GM19463 (cell line): ENCODE measurements at regions not wholly inside any gene's neighbourhood (a gene's known extent, or its start where the extent isn't known, plus 50 kb on each side); places are given as distances from the start of the nearest gene placed in this dataset.

Source experiments
- ATAC-seq: cut with Tn5 transposase; IDR thresholded peaks from one replicate; pipeline ENCODE4 v1.9.1; 2021; ENCODE audit warnings: mild to moderate bottlenecking, moderate library complexity; ENCODE audit not compliant: unreplicated experiment

DNA sequence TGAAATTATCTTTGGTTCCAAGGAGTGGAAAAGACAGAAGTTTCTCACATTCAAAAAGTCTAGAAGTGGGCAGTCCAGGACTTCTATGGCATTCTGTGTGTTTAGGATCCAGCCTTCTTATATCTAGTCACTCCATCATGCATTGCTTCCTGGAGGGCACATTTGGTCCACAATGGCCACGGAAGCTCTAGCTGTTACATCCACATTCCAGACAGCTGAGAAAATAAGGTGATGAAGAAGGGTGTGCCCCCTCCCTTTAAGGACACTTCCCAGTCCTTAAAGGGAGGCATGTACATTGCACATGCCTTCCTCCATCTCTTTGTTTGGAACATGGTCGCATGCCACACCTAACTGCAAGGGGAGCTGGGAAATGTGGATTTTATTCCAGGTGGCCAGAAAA lies 59.9 kb upstream of the BZW1 start:
- ATAC-seq: no peak

DNA sequence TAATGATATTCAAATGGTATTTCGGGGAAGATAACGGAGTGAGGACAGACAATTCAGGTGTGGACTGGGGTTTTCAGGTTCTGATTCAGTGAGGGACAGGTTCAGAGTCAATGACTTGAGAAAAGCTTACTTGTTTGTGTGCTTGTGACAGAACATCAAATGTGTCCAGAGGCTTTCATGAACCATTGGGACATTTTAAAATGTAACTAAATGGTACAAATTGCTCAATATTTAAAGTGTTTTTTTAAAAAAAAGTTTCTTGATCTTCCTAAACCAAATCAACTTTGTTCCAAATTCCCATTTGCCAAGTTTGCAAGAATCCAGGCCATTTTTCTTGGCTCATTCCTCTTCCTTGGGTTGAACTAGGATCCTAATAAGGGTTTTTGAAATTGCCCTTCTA lies 59.4 kb upstream of the BZW1 start:
- ATAC-seq: no peak

DNA sequence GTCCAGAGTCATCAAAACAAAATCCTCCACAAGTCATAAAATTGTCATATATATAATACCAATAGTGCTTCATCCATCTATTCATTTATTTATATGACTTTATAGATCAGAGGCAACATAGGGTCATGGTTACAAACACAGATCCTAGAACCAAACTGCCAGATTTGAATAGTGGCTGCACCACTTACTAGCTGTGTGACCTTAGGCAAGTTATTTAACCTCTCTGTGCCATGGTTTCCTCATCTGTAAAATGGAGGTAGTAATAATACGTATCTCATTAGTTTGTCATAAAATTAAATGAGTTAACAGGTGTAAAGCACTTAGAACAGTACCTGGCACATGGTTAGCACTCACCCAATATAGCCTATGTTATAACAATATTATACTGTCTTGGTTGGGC lies 58.9 kb upstream of the BZW1 start:
- no peak for ATAC-seq

DNA sequence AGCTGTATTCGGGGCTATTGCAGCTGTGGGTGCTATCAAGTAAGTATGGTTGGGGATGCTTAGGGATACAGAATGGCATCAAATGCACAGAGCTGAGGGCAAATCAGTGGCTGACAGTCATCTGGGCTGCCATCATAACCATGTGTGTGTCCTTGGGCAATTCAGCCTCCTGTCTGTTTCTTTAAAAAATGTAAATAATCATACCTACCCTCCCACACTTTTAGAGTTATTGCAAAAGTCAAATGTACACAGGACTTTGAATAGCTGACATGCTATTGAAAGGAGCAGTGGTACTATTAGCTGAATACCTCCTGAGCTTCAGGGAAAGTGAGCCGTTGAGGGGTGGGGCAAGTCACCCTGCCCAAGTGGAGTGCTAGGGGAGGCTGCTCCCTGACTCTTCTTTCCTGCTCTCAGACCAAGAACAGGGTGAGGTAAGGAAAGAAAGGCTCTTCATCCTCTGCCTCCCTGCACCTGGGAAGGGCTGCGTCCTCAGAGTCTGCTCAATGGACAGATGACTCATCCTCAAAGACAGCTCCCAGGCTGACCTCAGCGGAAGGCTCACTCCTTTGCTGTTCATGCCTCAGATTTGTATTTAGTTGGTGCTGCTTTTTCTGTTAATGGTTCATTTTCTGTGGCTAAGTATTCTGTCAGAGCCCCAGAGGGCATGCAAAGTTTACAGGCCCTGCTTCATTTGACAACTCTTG lies 54.9 kb upstream of the BZW1 start:
- ATAC-seq: peak; percentile 94

DNA sequence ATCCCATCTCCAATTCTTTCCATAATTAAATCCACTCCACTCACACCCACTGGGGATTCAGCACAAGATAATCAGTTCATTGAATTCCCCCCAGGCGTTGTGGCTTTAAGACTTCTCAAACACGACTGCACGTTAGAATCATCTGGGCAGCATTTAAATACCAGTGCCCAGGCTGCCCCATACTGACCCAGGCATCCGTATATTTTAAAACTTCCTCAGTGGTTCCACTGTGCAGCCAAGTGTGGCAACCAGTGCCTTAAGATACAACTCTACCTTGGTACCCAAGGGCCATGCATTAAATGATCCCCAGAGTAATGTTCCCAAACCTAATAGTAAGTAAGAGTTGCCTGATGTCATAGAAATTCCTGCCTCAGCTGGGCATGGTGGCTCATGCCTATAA lies 54.3 kb upstream of the BZW1 start:
- ATAC-seq: peak; percentile 21

DNA sequence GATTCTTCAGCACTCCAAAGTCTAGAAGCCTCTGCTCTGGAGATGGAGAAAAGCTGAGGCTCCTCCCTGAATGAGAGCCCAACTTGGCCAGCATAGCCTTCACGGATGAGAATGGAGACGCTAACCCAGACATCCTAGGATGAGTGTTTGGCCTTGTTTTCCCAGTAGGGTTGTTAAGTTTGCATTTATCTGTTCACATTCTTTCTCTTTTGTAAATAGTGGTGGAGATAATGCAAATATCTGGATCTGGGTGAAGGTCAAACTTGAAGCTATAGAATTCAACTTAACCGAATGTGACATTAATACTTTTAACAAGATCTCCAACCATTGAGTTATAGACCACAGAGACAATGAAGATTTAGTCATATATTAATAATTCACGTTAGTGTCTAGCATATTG lies 53.4 kb upstream of the BZW1 start:
- ATAC-seq: no peak

DNA sequence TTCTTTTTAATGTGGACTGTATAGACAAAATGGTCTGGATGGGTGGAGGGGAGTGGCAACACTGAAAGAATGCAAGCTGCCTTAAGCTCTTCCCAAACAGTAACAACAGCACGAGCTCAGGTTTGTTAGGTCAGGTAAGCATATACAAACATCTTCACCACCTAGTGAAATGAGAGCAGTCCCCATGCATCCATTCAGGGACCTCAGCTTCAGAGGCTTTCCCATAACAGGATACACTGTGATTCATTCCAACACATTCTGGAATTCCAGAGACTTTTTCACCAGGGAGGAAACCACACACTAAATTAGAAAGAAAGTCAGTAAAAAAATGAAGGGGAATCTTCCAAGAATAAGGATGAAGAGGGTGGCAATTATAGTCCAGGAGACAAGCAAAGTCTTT lies 50.4 kb upstream of the BZW1 start:
- ATAC-seq: no peak
